ENCODE measurements at regions not wholly inside any gene's neighbourhood (a gene's known extent, or its start where the extent isn't known, plus 50 kb on each side); places are given as distances from the start of the nearest gene placed in this dataset.
"Not testable (repeated sequence)": the region's sequence is repeated elsewhere in the genome, so short reads cannot be mapped to it uniquely, and the experiment has no call there.

DNA sequence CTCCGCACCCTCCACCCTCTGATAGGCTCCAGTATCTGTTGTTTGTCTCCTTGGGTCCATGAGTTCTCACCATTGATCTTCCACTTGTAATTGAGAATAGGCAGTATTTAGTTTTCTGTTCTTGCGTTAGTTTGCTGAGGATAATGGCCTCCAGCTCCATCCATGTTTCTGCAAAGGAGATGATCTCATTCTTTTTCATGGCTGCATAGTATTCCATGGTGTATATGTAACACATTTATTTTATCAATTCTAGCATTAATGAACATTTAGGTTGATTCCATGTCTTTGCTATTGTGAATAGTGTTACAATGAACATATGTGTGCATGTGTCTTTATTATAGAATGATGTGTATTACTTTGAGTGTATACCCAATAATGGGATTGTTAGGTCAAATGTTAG is 814.6 kb upstream of the FRG1 start:
- TF ChIP-seq, protein P1, sequence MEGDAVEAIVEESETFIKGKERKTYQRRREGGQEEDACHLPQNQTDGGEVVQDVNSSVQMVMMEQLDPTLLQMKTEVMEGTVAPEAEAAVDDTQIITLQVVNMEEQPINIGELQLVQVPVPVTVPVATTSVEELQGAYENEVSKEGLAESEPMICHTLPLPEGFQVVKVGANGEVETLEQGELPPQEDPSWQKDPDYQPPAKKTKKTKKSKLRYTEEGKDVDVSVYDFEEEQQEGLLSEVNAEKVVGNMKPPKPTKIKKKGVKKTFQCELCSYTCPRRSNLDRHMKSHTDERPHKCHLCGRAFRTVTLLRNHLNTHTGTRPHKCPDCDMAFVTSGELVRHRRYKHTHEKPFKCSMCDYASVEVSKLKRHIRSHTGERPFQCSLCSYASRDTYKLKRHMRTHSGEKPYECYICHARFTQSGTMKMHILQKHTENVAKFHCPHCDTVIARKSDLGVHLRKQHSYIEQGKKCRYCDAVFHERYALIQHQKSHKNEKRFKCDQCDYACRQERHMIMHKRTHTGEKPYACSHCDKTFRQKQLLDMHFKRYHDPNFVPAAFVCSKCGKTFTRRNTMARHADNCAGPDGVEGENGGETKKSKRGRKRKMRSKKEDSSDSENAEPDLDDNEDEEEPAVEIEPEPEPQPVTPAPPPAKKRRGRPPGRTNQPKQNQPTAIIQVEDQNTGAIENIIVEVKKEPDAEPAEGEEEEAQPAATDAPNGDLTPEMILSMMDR (IDR thresholded peaks at IDR 0.05; ENCODE audit: extremely low read depth, missing control alignments) = no peak
- DNase-seq (ENCODE audit: low spot score) = no peak

DNA sequence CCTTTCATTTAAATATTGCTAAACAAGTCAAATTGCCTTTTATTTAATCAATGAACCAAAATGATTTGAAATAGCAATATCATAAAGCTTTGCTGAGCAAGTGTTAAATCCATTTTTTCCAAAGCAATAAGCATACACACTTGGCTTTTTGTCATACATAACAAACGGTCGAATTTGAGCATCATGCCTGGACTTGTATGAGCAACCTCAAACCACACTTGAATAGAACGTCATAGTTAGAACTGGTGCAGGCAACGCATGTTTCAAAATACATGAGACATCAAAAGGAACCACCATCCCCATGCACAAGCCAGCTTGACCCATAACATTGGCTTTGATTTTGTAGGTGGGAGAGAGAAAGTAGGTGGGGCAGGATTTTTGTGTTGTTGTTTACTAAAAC is 812.3 kb upstream of the FRG1 start:
- TF ChIP-seq, protein P1 (IDR thresholded peaks at IDR 0.05; ENCODE audit: extremely low read depth, missing control alignments) = no peak
- no peak for DNase-seq (ENCODE audit: low spot score)

DNA sequence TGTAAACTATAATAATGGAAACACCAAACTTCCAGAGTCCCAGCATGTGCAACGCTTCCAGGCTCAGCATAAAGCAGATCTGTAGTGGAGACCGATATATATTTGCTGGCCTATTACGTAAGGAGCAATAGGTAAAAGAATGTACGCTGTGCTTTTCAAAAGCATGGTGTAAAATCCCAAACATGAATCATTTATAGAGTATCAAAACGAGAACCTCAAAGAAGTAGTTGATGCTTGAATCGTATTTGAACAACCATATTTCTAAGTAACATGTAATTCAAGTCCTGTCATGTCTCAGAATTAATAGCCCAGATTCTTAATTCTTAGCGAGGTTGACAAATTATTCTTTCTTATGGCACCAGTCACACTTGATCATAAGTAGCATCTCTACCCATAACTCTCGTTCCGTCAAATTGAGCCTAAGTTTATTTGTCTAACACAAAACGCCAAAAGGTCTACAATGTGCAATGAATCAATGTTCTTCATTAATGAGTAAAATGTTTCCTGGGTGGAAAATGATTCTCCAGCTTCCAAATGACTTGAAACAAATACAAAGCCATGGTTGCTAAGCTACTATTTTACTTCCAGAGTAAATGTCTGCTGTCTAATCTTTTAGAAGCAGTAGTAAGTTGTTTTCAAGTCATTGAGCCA is 811.5 kb upstream of the FRG1 start:
- TF ChIP-seq, protein P1 (IDR thresholded peaks at IDR 0.05; ENCODE audit: extremely low read depth, missing control alignments) = no peak
- no peak for DNase-seq (ENCODE audit: low spot score)

DNA sequence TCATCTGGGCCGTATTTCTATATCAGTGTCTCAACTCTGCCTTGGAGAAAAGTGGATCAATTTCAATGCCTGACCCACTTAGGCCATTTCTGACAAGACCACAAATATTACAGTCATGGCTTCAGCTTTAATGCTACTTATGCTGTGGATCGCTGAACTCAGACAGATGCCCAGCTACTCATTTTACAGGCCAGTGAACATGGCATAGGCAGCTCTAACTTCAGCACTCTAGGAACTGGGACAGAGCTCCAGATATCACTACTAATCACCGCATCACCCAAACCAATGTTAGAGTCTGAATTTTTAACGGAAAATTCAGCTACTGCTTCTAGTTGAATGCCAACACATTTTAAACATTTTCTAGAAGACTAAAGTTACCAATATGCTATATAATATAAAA is 809.6 kb upstream of the FRG1 start:
- TF ChIP-seq, protein P1 (IDR thresholded peaks at IDR 0.05; ENCODE audit: extremely low read depth, missing control alignments) = no peak
- no peak for DNase-seq (ENCODE audit: low spot score)

DNA sequence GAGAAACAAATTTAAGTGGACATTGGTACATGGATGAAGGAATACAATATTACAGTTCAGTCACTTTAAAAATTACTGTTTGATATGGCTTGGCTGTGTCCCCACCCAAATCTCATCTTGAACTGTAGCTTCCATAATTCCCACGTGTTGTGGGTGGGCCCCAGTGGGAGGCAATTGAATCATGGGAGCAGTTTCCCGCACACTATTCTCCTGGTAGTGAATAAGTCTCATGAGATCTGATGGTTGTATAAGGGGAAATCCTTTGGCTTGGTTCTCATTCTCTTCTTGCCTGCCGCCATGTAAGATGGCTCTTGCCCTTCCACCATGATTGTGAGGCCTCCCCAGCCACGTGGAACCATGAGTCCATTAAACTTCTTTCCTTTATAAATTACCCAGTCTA is 804.2 kb upstream of the FRG1 start:
- DNase-seq (ENCODE audit: low spot score) = no peak
- TF ChIP-seq, protein P1 (IDR thresholded peaks at IDR 0.05; ENCODE audit: extremely low read depth, missing control alignments) = no peak

DNA sequence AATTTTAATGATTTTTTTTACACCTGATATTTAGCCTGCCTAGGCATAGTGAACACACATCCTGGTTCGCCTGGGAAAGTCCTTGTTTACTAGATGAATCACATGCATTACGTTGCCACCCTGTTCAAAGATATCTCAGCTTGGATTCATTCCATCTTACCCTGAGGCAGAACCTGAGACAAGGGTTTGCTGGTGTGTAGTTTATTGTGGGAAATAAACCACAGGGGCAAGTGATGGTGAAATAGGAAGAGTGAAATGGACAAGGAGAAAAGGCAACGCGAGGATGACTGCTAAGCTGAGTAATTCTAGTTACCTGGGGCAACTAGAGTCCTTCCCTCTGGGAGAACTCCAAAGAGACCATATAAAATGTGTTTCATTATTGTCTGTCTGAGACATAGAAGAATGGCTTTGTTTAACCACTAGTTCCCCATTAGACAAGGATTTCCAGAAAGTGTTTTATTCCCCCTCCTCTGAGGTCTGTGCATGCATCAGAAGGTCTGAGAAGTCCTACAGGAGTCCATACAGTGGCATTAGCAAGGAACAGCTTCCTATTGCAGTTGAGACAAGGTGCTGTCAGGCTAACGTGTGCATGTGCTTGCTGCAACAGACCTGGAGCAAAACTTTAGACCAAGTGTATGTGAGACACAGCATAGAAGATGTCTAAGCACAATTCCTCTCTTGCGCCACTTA is 797.3 kb upstream of the FRG1 start:
- TF ChIP-seq, protein P1 (IDR thresholded peaks at IDR 0.05; ENCODE audit: extremely low read depth, missing control alignments) = no peak
- no peak for DNase-seq (ENCODE audit: low spot score)

DNA sequence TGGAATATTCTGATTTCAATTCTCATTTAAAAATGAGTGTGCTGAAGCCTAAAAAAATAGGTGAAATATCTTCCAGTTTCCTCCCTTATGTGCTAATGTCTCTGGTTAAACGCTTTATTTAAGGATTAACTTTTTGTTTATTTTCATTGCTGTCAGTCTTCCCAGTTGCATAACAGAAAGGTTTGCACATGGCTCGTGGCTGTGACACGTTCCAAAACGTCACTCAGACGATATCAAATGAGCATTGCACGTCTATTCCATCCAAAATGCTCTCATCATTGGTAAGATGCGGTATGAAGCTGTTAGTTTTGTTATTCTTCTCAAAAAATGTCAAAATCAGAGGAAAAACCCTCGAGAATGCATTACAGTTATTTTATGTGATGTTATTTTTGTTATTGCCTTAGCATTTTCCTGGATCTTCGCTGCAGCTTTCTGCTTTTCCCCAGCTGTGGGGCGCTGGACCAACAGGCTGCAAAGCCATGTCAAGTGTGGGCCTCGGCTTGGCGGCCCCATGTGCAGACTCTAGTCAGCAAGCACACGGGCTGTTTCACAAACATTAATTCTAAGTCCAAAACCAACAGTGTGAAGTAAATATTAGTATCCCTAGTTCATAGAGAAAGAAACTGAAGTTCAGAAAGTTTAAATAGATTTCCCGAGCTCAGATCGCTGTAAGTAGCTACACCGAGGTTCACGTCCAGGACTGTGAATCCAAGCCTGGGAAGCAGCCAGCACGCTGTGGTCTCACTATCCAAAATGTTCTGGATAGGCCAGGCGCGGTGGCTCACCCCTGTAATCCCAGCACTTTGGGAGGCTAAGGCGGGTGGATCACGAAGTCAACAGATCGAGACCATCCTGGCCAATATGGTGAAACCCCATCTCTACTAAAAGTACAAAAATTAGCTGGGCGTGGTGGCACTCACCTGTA is 793.4 kb upstream of the FRG1 start:
- TF ChIP-seq, protein P1 (IDR thresholded peaks at IDR 0.05; ENCODE audit: extremely low read depth, missing control alignments) = no peak
- DNase-seq (ENCODE audit: low spot score) = no peak

DNA sequence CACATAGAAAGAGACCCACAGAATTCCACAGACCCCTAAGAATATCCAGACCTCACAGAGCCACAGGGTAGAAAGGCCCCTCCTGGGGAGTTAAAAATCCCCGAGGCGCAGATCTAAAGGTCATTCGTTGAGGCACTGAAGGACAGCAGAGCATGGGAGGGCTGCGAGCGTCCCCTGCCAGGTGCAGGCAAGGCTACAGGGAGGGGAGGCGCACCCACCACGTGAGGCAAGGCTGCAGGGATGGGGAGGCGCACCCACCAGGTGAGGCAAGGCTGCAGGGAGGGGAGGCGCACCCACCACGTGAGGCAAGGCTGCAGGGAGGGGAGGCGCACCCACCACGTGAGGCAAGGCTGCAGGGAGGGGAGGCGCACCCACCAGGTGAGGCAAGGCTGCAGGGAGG is 785.6 kb upstream of the FRG1 start:
- not testable (repeated sequence) for DNase-seq (ENCODE audit: low spot score)
